Suprapubic skin (tissue), 3 donors: ENCODE measurements at regions not wholly inside any gene's neighbourhood (a gene's known extent, or its start where the extent isn't known, plus 50 kb on each side); places are given as distances from the start of the nearest gene placed in this dataset.

ENCODE experiments used
- EP300 ChIP-seq: sonication (generic); formaldehyde crosslinking; IDR thresholded peaks from one replicate; pipeline ENCODE4 v1.6.1; 2017; ENCODE audit warnings: antibody characterized with exemption
- TF ChIP-seq, protein P1 (sequence below), 2 donors: fragments of 200-600 bp in 1 of 2; fragments of 450-650 bp in 1 of 2; sonication (generic) in 1 of 2; IDR thresholded peaks; one replicate each; pipeline ENCODE4 v1.5.1; 2016 to 2019; ENCODE audit warnings: antibody characterized with exemption in 2 of 2, mild to moderate bottlenecking in 1 of 2, moderate library complexity in 1 of 2

DNA sequence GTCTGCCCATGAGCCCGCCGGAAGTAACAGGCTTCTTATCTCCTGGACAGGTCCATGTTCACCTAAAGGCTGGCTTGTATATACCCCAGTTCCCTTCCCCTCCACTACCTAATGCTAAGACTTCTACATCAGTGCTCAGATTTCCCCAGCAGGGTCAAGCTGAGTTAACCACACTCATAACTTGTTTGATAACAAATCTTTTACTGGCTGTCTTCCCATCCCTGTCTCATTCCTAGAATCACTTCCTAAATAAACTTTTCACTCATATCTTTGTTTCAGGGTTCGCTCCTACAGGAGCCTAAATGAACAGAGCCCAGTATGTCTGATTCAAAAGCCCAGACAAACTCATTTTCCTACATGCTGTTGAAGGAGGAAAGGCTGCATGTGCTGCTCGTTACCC is 94.0 kb upstream of the SOX11 start:
- TF ChIP-seq, protein P1, sequence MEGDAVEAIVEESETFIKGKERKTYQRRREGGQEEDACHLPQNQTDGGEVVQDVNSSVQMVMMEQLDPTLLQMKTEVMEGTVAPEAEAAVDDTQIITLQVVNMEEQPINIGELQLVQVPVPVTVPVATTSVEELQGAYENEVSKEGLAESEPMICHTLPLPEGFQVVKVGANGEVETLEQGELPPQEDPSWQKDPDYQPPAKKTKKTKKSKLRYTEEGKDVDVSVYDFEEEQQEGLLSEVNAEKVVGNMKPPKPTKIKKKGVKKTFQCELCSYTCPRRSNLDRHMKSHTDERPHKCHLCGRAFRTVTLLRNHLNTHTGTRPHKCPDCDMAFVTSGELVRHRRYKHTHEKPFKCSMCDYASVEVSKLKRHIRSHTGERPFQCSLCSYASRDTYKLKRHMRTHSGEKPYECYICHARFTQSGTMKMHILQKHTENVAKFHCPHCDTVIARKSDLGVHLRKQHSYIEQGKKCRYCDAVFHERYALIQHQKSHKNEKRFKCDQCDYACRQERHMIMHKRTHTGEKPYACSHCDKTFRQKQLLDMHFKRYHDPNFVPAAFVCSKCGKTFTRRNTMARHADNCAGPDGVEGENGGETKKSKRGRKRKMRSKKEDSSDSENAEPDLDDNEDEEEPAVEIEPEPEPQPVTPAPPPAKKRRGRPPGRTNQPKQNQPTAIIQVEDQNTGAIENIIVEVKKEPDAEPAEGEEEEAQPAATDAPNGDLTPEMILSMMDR (IDR thresholded peaks at IDR 0.05), result no peak
- no peak for TF ChIP-seq EP300
